B cell (primary cell): ENCODE measurements at regions not wholly inside any gene's neighbourhood (a gene's known extent, or its start where the extent isn't known, plus 50 kb on each side); places are given as distances from the start of the nearest gene placed in this dataset.

Experiments used
- ATAC-seq: fragments of 200-7000 bp; cut with Tn5 transposase; one replicate; pipeline ENCODE4 v1.10.0; 2021; ENCODE audit warnings: low read depth, mild to moderate bottlenecking, moderate number of reproducible peaks, moderate library complexity
- CTCF ChIA-PET: fragments of 350-600 bp; sonication (Branson Sonifier 250); formaldehyde crosslinking; loops from one replicate; lab custom pipeline; 2021; ENCODE audit warnings: antibody characterized with exemption, inconsistent platforms; lab: Charles Lee
- POLR2A ChIA-PET: fragments of 350-600 bp; sonication (Branson Sonifier 250); formaldehyde crosslinking; loops from one replicate; lab custom pipeline; 2021; ENCODE audit warnings: antibody characterized with exemption; lab: Charles Lee
- DNase-seq: peaks from one replicate; pipeline ENCODE4 v3.0.0; 2013
- H2AFZ ChIP-seq: 2 replicates; pipeline ENCODE4 v1.6.1; 2012; ENCODE audit warnings: mild to moderate bottlenecking, low read depth, low read length; ENCODE audit not compliant: insufficient read depth, poor library complexity, severe bottlenecking
- H3K27ac ChIP-seq, 2 donors: 1 replicate in 1 of 2; 2 replicates in 1 of 2; pipeline ENCODE4 v1.5.1; 2012 to 2013; ENCODE audit warnings: low read length in 2 of 2, mild to moderate bottlenecking in 2 of 2, moderate library complexity in 1 of 2
- H3K27me3 ChIP-seq, 4 experiments: fragments of 200-600 bp in 1 of 4; sonication (generic) in 1 of 4; replicated peaks in 1 of 4; 1 replicate in 2 of 4; 2 replicates in 2 of 4; pipeline versions ENCODE4 v1.6.1 to v1.7.0; 2013 to 2016; ENCODE audit warnings: low read length in 3 of 4, mild to moderate bottlenecking in 2 of 4, mixed read lengths in 1 of 4, moderate library complexity in 1 of 4; ENCODE audit not compliant: insufficient read depth in 4 of 4, control insufficient read depth in 3 of 4; ENCODE audit errors: control extremely low read depth in 1 of 4
- H3K36me3 ChIP-seq, 2 experiments: replicated peaks in 1 of 2; 1 replicate in 1 of 2; 2 replicates in 1 of 2; pipeline versions ENCODE4 v1.6.1 to v1.7.1; 2013; ENCODE audit warnings: low read length in 1 of 2; ENCODE audit not compliant: insufficient read depth in 2 of 2, control insufficient read depth in 1 of 2; ENCODE audit errors: control extremely low read depth in 1 of 2, extremely low read depth in 1 of 2
- H3K4me1 ChIP-seq, 2 donors: fragments of 200-600 bp in 1 of 2; sonication (generic) in 1 of 2; 1 replicate in 1 of 2; 2 replicates in 1 of 2; pipeline versions ENCODE4 v1.5.1 to v1.6.1; 2013 to 2017; ENCODE audit warnings: low read length in 2 of 2; ENCODE audit not compliant: control insufficient read depth in 2 of 2, insufficient read depth in 2 of 2
- H3K4me2 ChIP-seq: replicated peaks from 2 replicates; pipeline ENCODE3; 2012; ENCODE audit warnings: mild to moderate bottlenecking, low read depth, low read length; ENCODE audit not compliant: poor library complexity, severe bottlenecking
- H3K4me3 ChIP-seq, 5 experiments: fragments of 200-600 bp in 1 of 5; sonication (generic) in 1 of 5; 1 replicate in 3 of 5; 2 replicates in 2 of 5; pipeline versions ENCODE4 v1.5.1 to v1.7.0; 2011 to 2016; ENCODE audit warnings: low read length in 4 of 5, mild to moderate bottlenecking in 4 of 5, low read depth in 2 of 5, control low read depth in 1 of 5, moderate library complexity in 1 of 5; ENCODE audit not compliant: insufficient read depth in 1 of 5; ENCODE audit errors: control extremely low read depth in 1 of 5, extremely low read depth in 1 of 5
- H3K79me2 ChIP-seq: fragments of 200-600 bp; sonication (generic); one replicate; pipeline ENCODE4 v1.6.0; 2016; ENCODE audit warnings: low read length; ENCODE audit not compliant: control insufficient read depth, insufficient read depth
- H3K9ac ChIP-seq: fragments of 200-600 bp; sonication (generic); 2 replicates; pipeline ENCODE4 v1.6.1; 2017; ENCODE audit warnings: mild to moderate bottlenecking, low read length, moderate library complexity
- H3K9me3 ChIP-seq, 3 donors: one replicate each; pipeline versions ENCODE4 v1.6.1 to v1.7.1; 2013; ENCODE audit warnings: low read length in 2 of 3; ENCODE audit not compliant: control insufficient read depth in 2 of 3, insufficient read depth in 1 of 3; ENCODE audit errors: control extremely low read depth in 1 of 3
- H4K20me1 ChIP-seq: 2 replicates; pipeline ENCODE4 v1.6.0; 2012; ENCODE audit warnings: mild to moderate bottlenecking, low read length; ENCODE audit not compliant: insufficient read depth, control insufficient read depth, poor library complexity, severe bottlenecking
- H3K27ac Mint-ChIP-seq: one replicate; pipeline ENCODE4 v1.8.0; 2021; ENCODE audit warnings: mixed read lengths
- H3K27me3 Mint-ChIP-seq: one replicate; pipeline ENCODE4 v1.8.0; 2021; ENCODE audit warnings: mixed read lengths
- H3K4me1 Mint-ChIP-seq: one replicate; pipeline ENCODE4 v1.8.0; 2021; ENCODE audit warnings: mixed read lengths
- H3K4me3 Mint-ChIP-seq: one replicate; pipeline ENCODE4 v1.8.0; 2021; ENCODE audit warnings: mixed read lengths
- H3K9me3 Mint-ChIP-seq: one replicate; pipeline ENCODE4 v1.8.0; 2022; ENCODE audit warnings: mixed read lengths; ENCODE audit not compliant: insufficient read depth
- CTCF ChIP-seq: fragments of 200-600 bp; IDR thresholded peaks from one replicate; pipeline ENCODE4 v1.8.0; 2022; ENCODE audit warnings: antibody characterized with exemption, mild to moderate bottlenecking
- EZH2 ChIP-seq: IDR thresholded peaks from 2 replicates; pipeline ENCODE4 v1.6.1; 2012; ENCODE audit warnings: borderline replicate concordance, low read depth, mild to moderate bottlenecking, moderate library complexity, low read length; ENCODE audit not compliant: insufficient read depth, poor library complexity, severe bottlenecking
- WGBS: methylation state at CpG from one replicate; pipeline ENCODE4 v1.1.5; 2013; ENCODE audit warnings: missing lambda C conversion rate; ENCODE audit not compliant: insufficient coverage; 5-methylcytosine and 5-hydroxymethylcytosine counted together
- intact Hi-C: fragments of 100-400 bp; cut with micrococcal nuclease; formaldehyde crosslinking; loops from one replicate; pipeline ENCODE4 v1.10.0; 2022

DNA sequence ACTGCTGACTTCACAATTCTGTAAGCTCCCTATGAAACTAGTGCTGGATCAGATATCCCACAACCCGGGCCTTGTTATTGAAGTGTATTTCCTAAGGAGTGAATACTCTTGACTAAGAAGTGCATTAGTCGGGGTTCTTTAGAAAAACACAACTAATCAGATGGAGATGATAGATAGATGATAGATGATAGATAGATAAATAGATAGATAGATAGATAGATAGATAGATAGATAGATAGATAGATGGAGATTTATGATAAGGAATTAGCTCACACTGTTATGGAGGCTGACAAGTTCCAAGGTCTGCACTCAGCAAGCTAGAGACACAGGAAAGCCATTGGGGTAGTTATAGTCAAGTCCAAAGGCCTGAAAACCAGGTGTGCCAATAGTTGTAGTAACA, 214.6 kb upstream of the COX7C start:
- Mint-ChIP-seq H3K9me3 (peaks cover 2% of the 10 kb centered on the region), H3K27me3 (no peaks in the 10 kb centered on the region), H3K4me3 (no peak overlapping the region), H3K4me1 (no peaks in the 10 kb centered on the region), H3K27ac (no peak overlapping the region)
- H3K9ac ChIP-seq: no peak overlapping the region
- intact Hi-C loops: no loop called here
- ChIA-PET POLR2A (no interaction called here), CTCF (no interaction called here)
- no peak overlapping the region for H3K4me3 ChIP-seq
- no peaks in the 10 kb centered on the region for H3K79me2 ChIP-seq
- no peaks in the 10 kb centered on the region for H4K20me1 ChIP-seq
- no peak for TF ChIP-seq EZH2
- TF ChIP-seq CTCF: no peak
- no peaks in the 10 kb centered on the region for H3K4me1 ChIP-seq
- no peaks in the 10 kb centered on the region for H3K9me3 ChIP-seq
- no peak overlapping the region for H3K27ac ChIP-seq
- DNase-seq (no peak), ATAC-seq (no peak)
- 100% methylated on average over 1 of the region's 2 CpGs for WGBS
- no peaks in the 10 kb centered on the region for H3K27me3 ChIP-seq
- no peak overlapping the region for H3K4me2 ChIP-seq
- H2AFZ ChIP-seq: no peak overlapping the region
- no peaks in the 10 kb centered on the region for H3K36me3 ChIP-seq

DNA sequence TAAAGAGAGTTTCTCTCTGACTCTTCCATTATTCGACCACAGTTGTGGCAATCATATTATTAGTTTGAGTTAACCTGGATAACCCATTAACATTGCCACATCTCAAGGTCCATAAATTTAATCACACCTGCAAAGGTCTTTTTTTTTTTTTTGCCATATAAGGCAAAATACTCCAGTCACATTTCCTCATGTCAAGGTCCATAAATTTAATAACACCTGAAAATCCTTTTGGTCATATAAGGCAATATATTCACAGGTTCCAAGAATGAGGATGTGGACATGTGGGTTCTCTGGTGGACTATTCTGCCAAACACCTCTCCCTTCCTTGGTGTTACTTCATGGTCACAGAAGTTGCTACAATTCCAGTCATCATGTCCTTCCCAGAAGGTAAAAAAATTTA, 213.5 kb upstream of the COX7C start:
- ChIA-PET CTCF (no interaction called here), POLR2A (no interaction called here)
- TF ChIP-seq CTCF: no peak
- TF ChIP-seq EZH2: no peak

More for the DNA sequence above, 213.5 kb upstream of the COX7C start:
- H3K4me1 ChIP-seq: no peaks in the 10 kb centered on the region
- no peaks in the 10 kb centered on the region for H3K27me3 Mint-ChIP-seq
- no peak overlapping the region for H3K9ac ChIP-seq
- no peak overlapping the region for H2AFZ ChIP-seq
- H3K4me2 ChIP-seq: no peak overlapping the region
- no peaks in the 10 kb centered on the region for H3K27me3 ChIP-seq
- peaks cover 2% of the 10 kb centered on the region for H3K9me3 Mint-ChIP-seq
- intact Hi-C loops: no loop called here
- ATAC-seq (no peak), DNase-seq (no peak)
- H3K4me1 Mint-ChIP-seq: no peaks in the 10 kb centered on the region
- H3K27ac Mint-ChIP-seq: no peak overlapping the region
- H3K4me3 Mint-ChIP-seq: no peak overlapping the region
- H3K36me3 ChIP-seq: no peaks in the 10 kb centered on the region
- H3K9me3 ChIP-seq: no peaks in the 10 kb centered on the region
- WGBS: no CpG with 5 or more reads among the region's 1 CpG
- no peak overlapping the region for H3K4me3 ChIP-seq
- H3K27ac ChIP-seq: no peak overlapping the region
- H3K79me2 ChIP-seq: no peaks in the 10 kb centered on the region
- H4K20me1 ChIP-seq: no peaks in the 10 kb centered on the region
